ENCODE measurements at regions not wholly inside any gene's neighbourhood (a gene's known extent, or its start where the extent isn't known, plus 50 kb on each side); places are given as distances from the start of the nearest gene placed in this dataset.

- Histone ChIP-seq H3K27ac (no peak overlapping the region), H3K36me3 (replicated peaks) (no peaks in the 10 kb centered on the region), H3K4me3 (ENCODE audit: low read depth, low read length) (no peak overlapping the region), H3K27me3 (replicated peaks) (no peaks in the 10 kb centered on the region)
- in situ Hi-C loops (cut with HindIII; ENCODE audit: low pct_ligation_motif_present, low sequenced_read_pairs): no loop called here
- TF ChIP-seq, protein P1, sequence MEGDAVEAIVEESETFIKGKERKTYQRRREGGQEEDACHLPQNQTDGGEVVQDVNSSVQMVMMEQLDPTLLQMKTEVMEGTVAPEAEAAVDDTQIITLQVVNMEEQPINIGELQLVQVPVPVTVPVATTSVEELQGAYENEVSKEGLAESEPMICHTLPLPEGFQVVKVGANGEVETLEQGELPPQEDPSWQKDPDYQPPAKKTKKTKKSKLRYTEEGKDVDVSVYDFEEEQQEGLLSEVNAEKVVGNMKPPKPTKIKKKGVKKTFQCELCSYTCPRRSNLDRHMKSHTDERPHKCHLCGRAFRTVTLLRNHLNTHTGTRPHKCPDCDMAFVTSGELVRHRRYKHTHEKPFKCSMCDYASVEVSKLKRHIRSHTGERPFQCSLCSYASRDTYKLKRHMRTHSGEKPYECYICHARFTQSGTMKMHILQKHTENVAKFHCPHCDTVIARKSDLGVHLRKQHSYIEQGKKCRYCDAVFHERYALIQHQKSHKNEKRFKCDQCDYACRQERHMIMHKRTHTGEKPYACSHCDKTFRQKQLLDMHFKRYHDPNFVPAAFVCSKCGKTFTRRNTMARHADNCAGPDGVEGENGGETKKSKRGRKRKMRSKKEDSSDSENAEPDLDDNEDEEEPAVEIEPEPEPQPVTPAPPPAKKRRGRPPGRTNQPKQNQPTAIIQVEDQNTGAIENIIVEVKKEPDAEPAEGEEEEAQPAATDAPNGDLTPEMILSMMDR (IDR thresholded peaks at IDR 0.05; ENCODE audit: low read depth, low read length, missing control alignments): no peak
- DNase-seq: no peak
Measured at GRCh38 chr11:92406472-92406871, 181.9 kb downstream of the FAT3 start.

GRCh38 chr11:92409355-92409754 is 184.7 kb downstream of the FAT3 start:
- no peaks in the 10 kb centered on the region for H3K27me3 ChIP-seq (replicated peaks)

DNA sequence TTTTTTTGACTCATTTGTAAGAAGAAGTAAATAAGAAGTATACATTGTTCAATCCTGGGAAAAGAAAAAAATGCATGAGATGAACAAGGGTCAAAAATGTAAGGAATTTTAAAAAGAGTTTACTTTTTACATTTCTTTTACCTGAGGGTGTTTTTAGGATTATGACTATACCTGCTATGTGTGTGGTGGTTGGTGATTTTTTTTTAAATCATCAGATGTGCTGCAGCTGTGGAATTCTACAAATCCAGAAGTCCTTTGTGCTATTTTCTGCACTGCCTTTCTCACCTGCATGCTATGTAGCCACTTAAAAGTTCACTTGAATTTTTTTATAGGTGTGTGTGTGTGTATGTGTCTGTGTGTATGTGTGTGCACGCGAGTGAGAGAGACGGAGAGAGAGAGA is 185.3 kb downstream of the FAT3 start:
- H3K4me3 ChIP-seq (ENCODE audit: low read depth, low read length): no peak overlapping the region
- H3K36me3 ChIP-seq (replicated peaks): no peaks in the 10 kb centered on the region
- in situ Hi-C loops (cut with HindIII; ENCODE audit: low pct_ligation_motif_present, low sequenced_read_pairs): no loop called here
- H3K27me3 ChIP-seq (replicated peaks): no peaks in the 10 kb centered on the region
- H3K27ac ChIP-seq: no peak overlapping the region
- no peak for DNase-seq
- TF ChIP-seq, protein P1 (IDR thresholded peaks at IDR 0.05; ENCODE audit: low read depth, low read length, missing control alignments): no peak

More at GRCh38 chr11:92409355-92409754, 184.7 kb downstream of the FAT3 start:
- Histone ChIP-seq H3K36me3 (replicated peaks) (no peaks in the 10 kb centered on the region), H3K4me3 (ENCODE audit: low read depth, low read length) (no peak overlapping the region), H3K27ac (no peak overlapping the region)
- in situ Hi-C loops (cut with HindIII; ENCODE audit: low pct_ligation_motif_present, low sequenced_read_pairs): no loop called here
- DNase-seq: no peak
- TF ChIP-seq, protein P1 (IDR thresholded peaks at IDR 0.05; ENCODE audit: low read depth, low read length, missing control alignments): no peak

DNA sequence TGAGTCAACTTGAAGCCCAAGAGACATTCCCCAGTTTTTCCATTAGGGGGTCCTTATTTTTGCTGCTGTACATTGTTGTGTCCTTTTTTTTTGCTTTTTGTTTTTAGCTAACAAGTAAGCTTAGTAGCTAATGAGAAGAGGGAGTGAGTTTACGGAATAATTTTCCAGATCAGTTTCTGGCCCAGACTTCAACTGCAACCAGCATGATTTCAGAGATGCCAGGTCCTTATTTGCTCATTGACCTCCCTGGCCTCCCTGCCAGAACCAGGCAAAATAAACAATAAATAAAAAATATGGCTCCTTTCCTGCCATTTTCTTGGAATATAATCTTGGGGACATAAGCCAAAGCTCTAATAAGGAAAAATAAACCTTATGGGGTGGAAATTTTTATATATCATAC is 185.9 kb downstream of the FAT3 start:
- no peak for DNase-seq
- H3K27me3 ChIP-seq (replicated peaks): no peaks in the 10 kb centered on the region
- no peaks in the 10 kb centered on the region for H3K36me3 ChIP-seq (replicated peaks)
- no peak overlapping the region for H3K4me3 ChIP-seq (ENCODE audit: low read depth, low read length)
- H3K27ac ChIP-seq: no peak overlapping the region
- TF ChIP-seq, protein P1 (IDR thresholded peaks at IDR 0.05; ENCODE audit: low read depth, low read length, missing control alignments): no peak
- in situ Hi-C loops (cut with HindIII; ENCODE audit: low pct_ligation_motif_present, low sequenced_read_pairs): no loop called here

DNA sequence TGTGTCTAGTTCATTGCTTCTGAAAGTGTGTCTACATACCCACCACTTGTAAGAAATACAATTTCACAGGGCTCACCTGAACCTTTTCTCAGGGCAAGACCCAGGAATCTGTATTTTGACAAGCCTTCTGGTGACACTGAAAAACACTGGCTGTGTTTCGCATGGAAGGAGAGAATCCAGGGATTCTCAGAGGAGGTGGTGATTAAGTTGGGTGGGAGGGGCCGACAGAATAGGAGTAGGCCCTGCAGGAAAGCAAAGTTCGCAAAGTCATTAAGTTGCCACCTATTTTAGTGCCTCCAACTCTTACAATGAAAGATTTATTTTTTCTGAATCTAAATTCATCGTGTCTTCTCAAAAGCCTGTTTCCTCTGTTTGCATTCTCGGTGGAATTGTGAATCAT is 186.8 kb downstream of the FAT3 start:
- Histone ChIP-seq H3K27me3 (replicated peaks) (no peaks in the 10 kb centered on the region), H3K27ac (no peak overlapping the region), H3K36me3 (replicated peaks) (no peaks in the 10 kb centered on the region), H3K4me3 (ENCODE audit: low read depth, low read length) (no peak overlapping the region)
- TF ChIP-seq, protein P1 (IDR thresholded peaks at IDR 0.05; ENCODE audit: low read depth, low read length, missing control alignments): no peak
- in situ Hi-C loops (cut with HindIII; ENCODE audit: low pct_ligation_motif_present, low sequenced_read_pairs): no loop called here
- no peak for DNase-seq

- in situ Hi-C loops (cut with HindIII; ENCODE audit: low pct_ligation_motif_present, low sequenced_read_pairs): no loop called here
- TF ChIP-seq, protein P1 (IDR thresholded peaks at IDR 0.05; ENCODE audit: low read depth, low read length, missing control alignments): no peak
- no peak for DNase-seq
Measured at GRCh38 chr11:92413757-92414513, 189.3 kb downstream of the FAT3 start.

More at GRCh38 chr11:92413757-92414513, 189.3 kb downstream of the FAT3 start:
- Histone ChIP-seq H3K36me3 (replicated peaks) (no peaks in the 10 kb centered on the region), H3K4me3 (ENCODE audit: low read depth, low read length) (no peak overlapping the region), H3K27me3 (replicated peaks) (no peaks in the 10 kb centered on the region), H3K27ac (no peak overlapping the region)

Measured in brain microvascular endothelial cell (primary cell).